PC-3 (cell line): ENCODE measurements at regions not wholly inside any gene's neighbourhood (a gene's known extent, or its start where the extent isn't known, plus 50 kb on each side); places are given as distances from the start of the nearest gene placed in this dataset.
A peak's percentile ranks its signal among the peaks of the same experiment; 100 is the strongest.

Experiments
- ATAC-seq: fragments of 200-7000 bp; cut with Tn5 transposase; 2 replicates; pipeline ENCODE4 v1.9.1; 2020; ENCODE audit warnings: mild to moderate bottlenecking, moderate library complexity
- BruUV-seq: library from RNA; stranded (reverse); fragments of 400-500 nt; replicated peaks from 2 replicates; lab custom pipeline; 2021; lab: Mats Ljungman, UMichigan
- CTCF ChIA-PET: fragments of 300-600 bp; sonication (Branson Sonifier 250); formaldehyde crosslinking; loops from one replicate; lab custom pipeline; 2022; ENCODE audit warnings: antibody characterized with exemption; lab: Charles Lee
- POLR2A ChIA-PET: fragments of 300-600 bp; sonication (Branson Sonifier 250); formaldehyde crosslinking; loops from one replicate; lab custom pipeline; 2022; ENCODE audit warnings: antibody characterized with exemption; ENCODE audit not compliant: unreplicated experiment; lab: Charles Lee
- DNase-seq: peaks from one replicate; pipeline ENCODE4 v3.0.0-alpha.2; 2015
- H2AFZ ChIP-seq: fragments of 300-600 bp; sonication (generic); 2 replicates; pipeline ENCODE4 v1.6.0; 2016; ENCODE audit warnings: antibody characterized with exemption, low read length
- H3F3A ChIP-seq: fragments of 300-600 bp; sonication (generic); one replicate; pipeline ENCODE4 v1.6.0; 2017; ENCODE audit warnings: antibody characterized with exemption, low read length, control low read depth, mild to moderate bottlenecking; ENCODE audit not compliant: unreplicated experiment
- H3K27ac ChIP-seq: fragments of 300-600 bp; sonication (generic); 2 replicates; pipeline ENCODE4 v1.5.1; 2016; ENCODE audit warnings: mild to moderate bottlenecking, low read length
- H3K27me3 ChIP-seq: fragments of 300-600 bp; sonication (generic); 2 replicates; pipeline ENCODE4 v1.6.1; 2016; ENCODE audit warnings: low read length, mixed read lengths
- H3K36me3 ChIP-seq: fragments of 300-600 bp; sonication (generic); 2 replicates; pipeline ENCODE4 v1.6.1; 2016; ENCODE audit warnings: low read depth, mixed run types, low read length, mixed read lengths
- H3K4me1 ChIP-seq: fragments of 300-600 bp; sonication (generic); 2 replicates; pipeline ENCODE4 v1.5.1; 2016; ENCODE audit warnings: low read length; ENCODE audit not compliant: insufficient read depth
- H3K4me2 ChIP-seq: fragments of 300-600 bp; sonication (generic); 2 replicates; pipeline ENCODE4 v1.6.0; 2016; ENCODE audit warnings: low read length
- H3K4me3 ChIP-seq: fragments of 300-600 bp; sonication (generic); 2 replicates; pipeline ENCODE4 v1.5.1; 2016; ENCODE audit warnings: mild to moderate bottlenecking, low read length, mixed read lengths
- H3K79me2 ChIP-seq: fragments of 300-600 bp; sonication (generic); 2 replicates; pipeline ENCODE4 v1.6.1; 2017; ENCODE audit warnings: low read length, mixed read lengths
- H3K9ac ChIP-seq: fragments of 300-600 bp; sonication (generic); 2 replicates; pipeline ENCODE4 v1.6.0; 2016; ENCODE audit warnings: mild to moderate bottlenecking, low read length
- H3K9me2 ChIP-seq: fragments of 300-600 bp; sonication (generic); replicated peaks from 2 replicates; pipeline ENCODE4 v1.6.1; 2016; ENCODE audit warnings: mixed run types, low read length, mixed read lengths
- H3K9me3 ChIP-seq: fragments of 300-600 bp; sonication (generic); 2 replicates; pipeline ENCODE4 v1.6.1; 2016; ENCODE audit warnings: low read length, mixed read lengths
- H4K20me1 ChIP-seq: fragments of 300-600 bp; sonication (generic); 2 replicates; pipeline ENCODE4 v1.6.1; 2016; ENCODE audit warnings: low read length, mixed read lengths
- CTCF ChIP-seq: fragments of 300-600 bp; sonication (generic); conservative IDR thresholded peaks from 2 replicates; pipeline ENCODE4 v1.5.1; 2017; ENCODE audit warnings: antibody characterized with exemption, low read depth, mild to moderate bottlenecking, low read length
- EZH2 ChIP-seq: fragments of 300-600 bp; sonication (generic); IDR thresholded peaks from one replicate; pipeline ENCODE4 v1.6.1; 2017; ENCODE audit warnings: antibody characterized with exemption, mild to moderate bottlenecking, low read length; ENCODE audit not compliant: unreplicated experiment
- EZH2phosphoT487 ChIP-seq: fragments of 300-600 bp; sonication (generic); IDR thresholded peaks from 2 replicates; pipeline ENCODE4 v1.6.1; 2018; ENCODE audit warnings: mild to moderate bottlenecking, antibody characterized with exemption, low read length, borderline replicate concordance
- intact Hi-C: fragments of 100-400 bp; cut with micrococcal nuclease; formaldehyde crosslinking; loops from 2 replicates; pipeline ENCODE4 v1.9.0; 2023

GRCh38 chr18:68418226-68418868 lies 296.6 kb downstream of the TMX3 start:
- Histone ChIP-seq H3K79me2 (no peaks in the 10 kb centered on the region), H3K9me2 (no peaks in the 10 kb centered on the region), H3K27ac (no peak overlapping the region), H3F3A (no peaks in the 10 kb centered on the region), H3K9ac (no peak overlapping the region), H3K4me1 (0 out of 2 replicates have a peak, but pooled peaks cover 8% of the 10 kb centered on the region), H2AFZ (no peak overlapping the region), H3K4me3 (no peak overlapping the region), H4K20me1 (no peaks in the 10 kb centered on the region), H3K4me2 (no peak overlapping the region), H3K36me3 (no peaks in the 10 kb centered on the region), H3K9me3 (no peaks in the 10 kb centered on the region), H3K27me3 (no peaks in the 10 kb centered on the region)
- POLR2A ChIA-PET: no interaction called here
- no TSS peak for BruUV-seq
- intact Hi-C loops: no loop called here
- TF ChIP-seq EZH2phosphoT487 (no peak), CTCF (no peak), EZH2 (no peak)
- DNase-seq (no peak), ATAC-seq (no peak)
- CTCF ChIA-PET: no interaction called here

- CTCF ChIA-PET: no interaction called here
- no peaks in the 10 kb centered on the region for H4K20me1 ChIP-seq
- H3K27me3 ChIP-seq: no peaks in the 10 kb centered on the region
- DNase-seq (no peak), ATAC-seq (no peak)
- intact Hi-C loops: no loop called here
- H3K4me2 ChIP-seq: no peak overlapping the region
- H3K9me3 ChIP-seq: no peaks in the 10 kb centered on the region
- 0 out of 2 replicates have a peak, but pooled peaks cover 8% of the 10 kb centered on the region for H3K4me1 ChIP-seq
- H3K79me2 ChIP-seq: no peaks in the 10 kb centered on the region
- H3F3A ChIP-seq: no peaks in the 10 kb centered on the region
- BruUV-seq: no TSS peak
- H3K27ac ChIP-seq: no peak overlapping the region
- POLR2A ChIA-PET: no interaction called here
- no peak overlapping the region for H3K9ac ChIP-seq
- H3K4me3 ChIP-seq: no peak overlapping the region
- peak overlapping the region; percentile 13; the same call in 1 of the 2 replicates for H2AFZ ChIP-seq
- H3K9me2 ChIP-seq: no peaks in the 10 kb centered on the region
- no peaks in the 10 kb centered on the region for H3K36me3 ChIP-seq
- no peak for TF ChIP-seq CTCF
- TF ChIP-seq EZH2phosphoT487: no peak
- TF ChIP-seq EZH2: no peak
Observed at GRCh38 chr18:68417826-68418225, 297.1 kb downstream of the TMX3 start.

- BruUV-seq: no TSS peak
- no peak overlapping the region for H3K27ac ChIP-seq
- DNase-seq (no peak), ATAC-seq (no peak)
- CTCF ChIA-PET: no interaction called here
- no peaks in the 10 kb centered on the region for H4K20me1 ChIP-seq
- no peak overlapping the region for H3K4me3 ChIP-seq
- H3K79me2 ChIP-seq: no peaks in the 10 kb centered on the region
- no peak overlapping the region for H3K4me2 ChIP-seq
- no peaks in the 10 kb centered on the region for H3K36me3 ChIP-seq
- H3K9me2 ChIP-seq: no peaks in the 10 kb centered on the region
- H3F3A ChIP-seq: no peaks in the 10 kb centered on the region
- H3K4me1 ChIP-seq: 0 out of 2 replicates have a peak, but pooled peaks cover 8% of the 10 kb centered on the region
- H3K9ac ChIP-seq: no peak overlapping the region
- no peaks in the 10 kb centered on the region for H3K9me3 ChIP-seq
- H3K27me3 ChIP-seq: no peaks in the 10 kb centered on the region
- H2AFZ ChIP-seq: peak overlapping the region; percentile 13; the same call in 1 of the 2 replicates
- POLR2A ChIA-PET: no interaction called here
- no peak for TF ChIP-seq EZH2phosphoT487
- no peak for TF ChIP-seq EZH2
- TF ChIP-seq CTCF: no peak
- intact Hi-C loops: no loop called here
Observed at GRCh38 chr18:68417166-68417799, 297.6 kb downstream of the TMX3 start.
